Stimulated activated naive CD8-positive, alpha-beta T cell treated with anti-CD3 and anti-CD28 coated beads, Interleukin-15, Interleukin-2, amounts not matched to agents 100 U/mL and 50 U/mL, for 24 hours (primary cell): ENCODE measurements at regions not wholly inside any gene's neighbourhood (a gene's known extent, or its start where the extent isn't known, plus 50 kb on each side); places are given as distances from the start of the nearest gene placed in this dataset.

Experiments
- ATAC-seq: fragments of 150-1000 bp; cut with Tn5 transposase; one replicate; pipeline ENCODE4 v1.10.0; 2021
- DNase-seq: peaks from one replicate; pipeline ENCODE4 v3.0.0; 2021

GRCh38 chr13:110773480-110773879 is 60.0 kb downstream of the ING1 start:
- DNase-seq (no peak), ATAC-seq (no peak)

- ATAC-seq (peak; percentile 43), DNase-seq (no peak)
Observed at GRCh38 chr13:110774051-110774450, 60.6 kb downstream of the ING1 start.

GRCh38 chr13:110774490-110774889 is 61.0 kb downstream of the ING1 start:
- ATAC-seq = no peak
- no peak for DNase-seq

GRCh38 chr13:110775576-110775975 is 62.1 kb downstream of the ING1 start:
- no peak for DNase-seq
- no peak for ATAC-seq

GRCh38 chr13:110777251-110777820 is 63.8 kb downstream of the ING1 start:
- ATAC-seq (no peak), DNase-seq (no peak)

GRCh38 chr13:110779022-110779421 is 65.5 kb downstream of the ING1 start:
- DNase-seq = no peak
- no peak for ATAC-seq

- ATAC-seq = no peak
- no peak for DNase-seq
Observed at GRCh38 chr13:110780422-110780821, 66.9 kb downstream of the ING1 start.

- ATAC-seq (no peak), DNase-seq (no peak)
Observed at GRCh38 chr13:110782185-110782584, 68.7 kb downstream of the ING1 start.

- ATAC-seq (no peak), DNase-seq (no peak)
Observed at GRCh38 chr13:110784704-110785103, 71.2 kb downstream of the ING1 start.

- no peak for ATAC-seq
- no peak for DNase-seq
Observed at GRCh38 chr13:110788778-110789177, 75.3 kb downstream of the ING1 start.

- DNase-seq = no peak
- no peak for ATAC-seq
Observed at GRCh38 chr13:110789871-110790270, 76.4 kb downstream of the ING1 start.

GRCh38 chr13:110790371-110790770 is 76.9 kb downstream of the ING1 start:
- no peak for ATAC-seq
- DNase-seq = no peak

GRCh38 chr13:110794209-110794608 is 80.7 kb downstream of the ING1 start:
- DNase-seq (no peak), ATAC-seq (no peak)

- DNase-seq (no peak), ATAC-seq (no peak)
Observed at GRCh38 chr13:110797230-110797877, 83.9 kb downstream of the ING1 start.

GRCh38 chr13:110798081-110798994 is 84.8 kb downstream of the ING1 start:
- DNase-seq (no peak), ATAC-seq (no peak)

- ATAC-seq = no peak
- DNase-seq = no peak
Observed at GRCh38 chr13:110799246-110800236, 86.0 kb downstream of the ING1 start.

GRCh38 chr13:110801044-110801443 is 87.5 kb downstream of the ING1 start:
- ATAC-seq = no peak
- DNase-seq = no peak

GRCh38 chr13:110802260-110802659 is 88.8 kb downstream of the ING1 start:
- ATAC-seq (no peak), DNase-seq (no peak)

- ATAC-seq (no peak), DNase-seq (no peak)
Observed at GRCh38 chr13:110806636-110807035, 93.1 kb downstream of the ING1 start.

- ATAC-seq (no peak), DNase-seq (no peak)
Observed at GRCh38 chr13:110807546-110807945, 94.0 kb downstream of the ING1 start.

- DNase-seq (no peak), ATAC-seq (no peak)
Observed at GRCh38 chr13:110808138-110808537, 94.6 kb downstream of the ING1 start.

GRCh38 chr13:110809871-110810486 is 96.5 kb downstream of the ING1 start:
- ATAC-seq = no peak
- DNase-seq = no peak
